ENCODE measurements at regions not wholly inside any gene's neighbourhood (a gene's known extent, or its start where the extent isn't known, plus 50 kb on each side); places are given as distances from the start of the nearest gene placed in this dataset.

DNA sequence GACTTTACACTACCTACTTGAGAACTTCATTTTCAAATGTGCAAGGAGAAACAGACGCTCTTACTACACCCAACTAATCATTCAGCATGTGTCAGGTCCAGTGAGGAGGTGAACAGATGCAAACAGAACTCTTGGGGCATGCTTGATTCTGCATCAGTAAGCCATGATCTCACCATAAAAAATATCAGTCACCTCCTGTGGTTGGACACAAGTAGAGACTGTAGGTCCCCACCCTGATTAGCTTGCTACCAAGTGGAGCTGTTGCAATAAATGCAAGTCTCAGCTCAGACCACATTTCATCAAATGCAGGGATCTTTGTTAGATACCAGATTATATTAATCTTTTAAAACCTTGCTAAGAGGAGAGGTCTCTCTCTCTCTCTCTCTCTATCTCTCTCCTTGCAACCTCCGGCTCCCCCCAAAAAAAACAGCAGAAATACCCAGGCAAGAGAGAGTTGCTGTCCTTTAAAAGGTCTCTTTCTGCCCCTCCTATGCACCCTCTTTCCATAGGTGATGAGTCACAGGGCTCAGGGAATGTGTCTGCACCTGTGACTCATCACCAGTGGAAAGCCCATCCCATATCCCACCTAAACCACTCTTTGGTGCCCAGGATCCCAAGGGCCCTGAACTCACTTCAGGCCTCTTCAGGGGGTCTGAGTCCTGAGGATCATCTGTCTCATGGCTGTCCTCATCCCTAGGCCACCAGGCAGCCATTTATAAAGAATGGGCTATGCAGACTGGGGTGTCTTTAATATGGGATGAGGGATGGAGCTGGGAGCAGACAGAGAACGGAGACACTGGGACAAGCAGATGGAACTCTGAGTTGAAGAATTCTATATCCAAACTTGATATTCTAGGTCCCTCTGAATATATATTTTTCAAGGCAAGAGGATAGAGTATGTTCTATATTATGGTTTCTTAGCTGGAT lies 154.5 kb downstream of the QRSL1 start:
- TF ChIP-seq, protein P1, sequence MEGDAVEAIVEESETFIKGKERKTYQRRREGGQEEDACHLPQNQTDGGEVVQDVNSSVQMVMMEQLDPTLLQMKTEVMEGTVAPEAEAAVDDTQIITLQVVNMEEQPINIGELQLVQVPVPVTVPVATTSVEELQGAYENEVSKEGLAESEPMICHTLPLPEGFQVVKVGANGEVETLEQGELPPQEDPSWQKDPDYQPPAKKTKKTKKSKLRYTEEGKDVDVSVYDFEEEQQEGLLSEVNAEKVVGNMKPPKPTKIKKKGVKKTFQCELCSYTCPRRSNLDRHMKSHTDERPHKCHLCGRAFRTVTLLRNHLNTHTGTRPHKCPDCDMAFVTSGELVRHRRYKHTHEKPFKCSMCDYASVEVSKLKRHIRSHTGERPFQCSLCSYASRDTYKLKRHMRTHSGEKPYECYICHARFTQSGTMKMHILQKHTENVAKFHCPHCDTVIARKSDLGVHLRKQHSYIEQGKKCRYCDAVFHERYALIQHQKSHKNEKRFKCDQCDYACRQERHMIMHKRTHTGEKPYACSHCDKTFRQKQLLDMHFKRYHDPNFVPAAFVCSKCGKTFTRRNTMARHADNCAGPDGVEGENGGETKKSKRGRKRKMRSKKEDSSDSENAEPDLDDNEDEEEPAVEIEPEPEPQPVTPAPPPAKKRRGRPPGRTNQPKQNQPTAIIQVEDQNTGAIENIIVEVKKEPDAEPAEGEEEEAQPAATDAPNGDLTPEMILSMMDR (conservative IDR thresholded peaks at IDR 0.05): no peak
- TF ChIP-seq EZH2 (IDR thresholded peaks at IDR 0.05; ENCODE audit: low read depth): no peak

Measured in PC-9 (cell line).